ENCODE measurements at regions not wholly inside any gene's neighbourhood (a gene's known extent, or its start where the extent isn't known, plus 50 kb on each side); places are given as distances from the start of the nearest gene placed in this dataset.
"Not testable (repeated sequence)": the region's sequence is repeated elsewhere in the genome, so short reads cannot be mapped to it uniquely, and the experiment has no call there.

DNA sequence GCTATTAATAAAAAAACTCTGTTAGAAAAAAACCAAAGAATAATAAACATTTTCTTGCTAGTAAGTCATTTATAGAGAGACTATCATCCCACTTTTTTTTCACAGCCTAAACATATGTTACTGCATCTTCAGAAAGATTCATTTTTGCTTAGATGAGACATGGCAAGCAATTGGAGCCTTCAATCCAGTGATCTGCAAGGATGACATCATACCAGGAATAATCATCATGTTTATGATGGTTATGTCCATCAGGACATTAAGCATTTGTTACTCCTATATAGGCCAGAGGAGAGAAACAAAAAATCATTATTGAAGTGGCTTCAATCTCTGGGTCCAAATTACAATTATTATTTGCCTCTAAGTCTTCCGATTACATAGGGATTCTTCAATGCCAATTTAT is 626.3 kb upstream of the CCNG1 start:
- DNase-seq = no peak

DNA sequence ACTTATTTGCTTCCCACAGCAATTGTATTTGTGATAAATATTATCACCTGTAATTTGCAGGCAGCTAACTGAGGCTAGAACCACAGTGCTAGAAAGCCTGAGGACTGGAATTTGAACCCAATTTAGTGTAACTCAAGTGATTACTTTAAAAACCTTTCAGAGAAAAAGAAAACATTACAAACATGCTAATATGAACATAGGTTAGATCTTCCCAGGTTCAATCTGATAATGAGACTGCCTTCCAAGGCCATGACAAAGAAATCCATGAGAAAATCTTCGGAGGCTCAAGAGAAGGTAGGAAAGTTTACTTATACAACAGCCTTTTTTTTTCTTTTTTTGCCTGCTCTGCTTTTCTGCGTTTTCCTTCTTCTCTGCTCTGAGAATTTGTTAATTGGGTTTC is 620.6 kb upstream of the CCNG1 start:
- DNase-seq = no peak

DNA sequence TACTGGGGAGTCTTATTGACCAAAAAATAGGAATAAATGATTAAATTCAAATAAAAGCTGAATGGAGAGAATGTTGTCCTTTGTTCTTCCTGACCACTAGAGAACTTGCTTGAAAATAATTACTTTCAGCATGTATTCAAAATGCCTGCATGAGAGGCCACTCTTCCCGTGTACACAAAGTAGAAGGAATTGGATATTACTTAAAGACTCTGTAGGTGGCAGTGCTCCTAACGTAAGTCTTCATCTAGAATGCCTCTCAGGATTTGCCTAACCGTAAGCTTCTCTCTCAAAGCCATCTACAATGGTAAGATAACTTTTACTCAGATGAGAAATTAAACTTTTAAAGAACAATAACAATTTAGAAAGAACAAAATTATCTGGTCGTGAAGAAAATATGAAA is 620.0 kb upstream of the CCNG1 start:
- no peak for DNase-seq

DNA sequence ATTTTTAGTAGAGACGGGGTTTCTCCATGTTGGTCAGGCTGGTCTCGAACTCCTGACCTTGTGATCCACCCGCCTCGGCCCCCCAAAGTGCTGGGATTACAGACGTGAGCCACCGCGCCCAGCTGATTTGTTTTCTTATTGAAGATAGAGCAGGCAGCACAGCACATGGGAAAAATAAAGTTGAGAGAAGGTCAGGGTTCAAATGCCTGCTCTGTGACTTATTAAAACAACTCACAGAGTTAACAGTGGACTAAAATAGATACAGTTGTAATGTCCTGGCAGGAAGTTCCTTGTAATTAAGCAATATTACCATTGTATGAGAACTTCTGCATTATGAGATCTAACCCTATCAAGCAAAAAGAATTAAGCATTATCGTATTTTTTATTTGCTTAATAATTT is 615.7 kb upstream of the CCNG1 start:
- peak; percentile 8 to 10 for DNase-seq

DNA sequence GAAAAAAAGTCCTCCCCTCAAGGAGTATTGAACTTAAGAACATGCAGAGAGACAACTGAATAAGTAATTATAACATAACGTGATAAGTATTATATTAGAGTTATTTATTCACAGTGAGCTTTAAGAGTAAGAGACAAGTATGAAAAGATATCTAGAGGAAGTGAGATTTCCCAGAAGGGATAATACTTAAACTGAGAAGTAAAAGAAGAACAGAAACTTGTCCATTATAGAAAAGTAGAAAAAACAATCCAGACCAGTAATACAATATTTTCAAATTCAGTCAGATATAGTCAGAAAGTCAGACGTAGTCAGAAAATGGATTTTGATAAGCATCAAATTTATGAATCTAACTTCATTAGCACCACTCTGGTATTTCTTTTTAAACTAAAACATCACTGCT is 613.0 kb upstream of the CCNG1 start:
- no peak for DNase-seq

DNA sequence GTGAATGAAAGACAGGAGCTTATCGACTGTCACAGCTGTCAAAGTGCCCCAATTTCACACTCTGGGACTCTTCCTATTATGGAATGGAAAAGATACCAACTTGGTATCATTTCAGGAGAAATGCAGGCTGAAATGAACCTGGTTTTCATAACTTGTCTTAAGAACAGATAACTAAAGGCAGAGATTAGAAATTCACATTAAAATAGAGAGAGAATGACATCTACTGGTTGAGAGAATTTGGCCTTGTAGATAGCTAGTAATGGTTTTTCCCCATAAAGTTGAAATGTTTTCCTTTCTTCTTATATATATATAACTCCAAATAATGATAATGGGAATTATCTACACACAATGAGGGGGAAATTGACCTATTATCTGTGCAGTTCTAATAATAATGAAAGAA is 600.2 kb upstream of the CCNG1 start:
- no peak for DNase-seq

DNA sequence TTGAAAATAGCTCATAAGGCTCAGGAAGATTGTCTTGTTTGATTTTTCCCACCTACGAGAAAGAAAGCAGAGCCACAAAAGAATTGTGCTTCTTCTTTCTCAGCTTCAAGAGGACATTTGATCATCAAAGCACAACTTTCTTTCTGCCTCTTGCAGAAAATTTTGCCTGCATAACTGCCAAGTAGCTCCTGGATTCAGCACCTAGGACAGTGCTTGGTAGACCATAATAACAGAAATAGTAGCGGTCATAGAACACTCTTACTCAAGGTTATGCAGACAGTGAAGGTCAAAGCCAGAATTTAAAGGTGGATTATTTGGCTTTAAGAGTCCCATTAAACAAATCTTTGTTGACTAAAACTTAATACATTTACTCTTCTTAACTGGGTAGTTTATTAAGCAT is 594.7 kb upstream of the CCNG1 start:
- no peak for DNase-seq

DNA sequence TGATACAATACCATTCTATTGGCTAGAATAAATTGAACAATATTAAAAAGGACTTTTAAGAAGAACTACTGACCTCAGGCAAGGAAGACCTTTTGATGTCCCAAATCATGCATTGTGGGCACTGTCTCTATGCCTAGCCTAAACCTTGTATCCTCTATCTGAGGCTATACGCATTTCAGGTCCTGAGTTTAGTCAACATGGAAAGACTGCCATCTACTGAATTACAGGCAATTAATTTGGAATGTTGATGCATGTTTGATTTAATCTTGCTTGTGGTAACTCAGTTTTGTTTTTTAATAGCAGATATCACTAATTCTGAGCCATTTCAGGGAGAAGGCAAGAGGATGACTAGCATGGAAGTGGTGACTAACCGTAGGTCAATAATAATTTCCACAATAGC is 585.3 kb upstream of the CCNG1 start:
- DNase-seq = no peak

DNA sequence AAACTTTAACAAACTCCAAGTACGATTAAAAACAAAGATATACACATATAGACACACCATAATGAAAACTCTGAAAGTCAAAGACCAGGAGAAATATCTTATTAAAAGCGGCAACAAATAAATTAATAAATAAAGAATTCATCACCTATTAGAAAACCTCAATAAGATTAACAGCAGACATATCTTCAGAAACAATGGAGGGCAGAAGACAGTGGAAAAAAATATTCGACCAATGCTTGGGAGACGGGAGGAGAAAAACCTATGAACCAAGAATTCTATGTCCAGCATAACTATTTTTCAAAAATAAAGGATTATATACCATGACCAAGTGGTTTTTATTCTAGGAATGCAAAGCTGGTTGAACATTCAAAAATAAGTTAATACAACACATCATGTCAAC is 578.6 kb upstream of the CCNG1 start:
- DNase-seq = no peak

DNA sequence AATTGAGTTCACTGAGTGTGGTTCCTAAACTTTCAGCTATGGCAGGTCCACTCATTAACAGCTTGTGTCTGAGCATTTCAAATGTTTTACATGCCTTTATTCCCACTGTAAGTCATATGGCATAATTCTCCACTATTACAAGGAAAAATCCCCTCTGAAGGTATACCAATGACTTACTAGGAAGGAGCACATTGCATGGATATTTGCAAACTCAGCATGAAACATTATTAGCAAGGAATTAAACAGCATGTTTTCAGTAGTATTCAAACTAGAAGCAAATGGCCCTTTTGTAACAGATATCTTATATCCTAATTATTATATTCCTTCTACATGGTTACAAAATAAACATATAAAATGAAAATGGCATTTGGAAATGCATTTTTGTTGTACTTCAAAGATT is 566.4 kb upstream of the CCNG1 start:
- DNase-seq = no peak

DNA sequence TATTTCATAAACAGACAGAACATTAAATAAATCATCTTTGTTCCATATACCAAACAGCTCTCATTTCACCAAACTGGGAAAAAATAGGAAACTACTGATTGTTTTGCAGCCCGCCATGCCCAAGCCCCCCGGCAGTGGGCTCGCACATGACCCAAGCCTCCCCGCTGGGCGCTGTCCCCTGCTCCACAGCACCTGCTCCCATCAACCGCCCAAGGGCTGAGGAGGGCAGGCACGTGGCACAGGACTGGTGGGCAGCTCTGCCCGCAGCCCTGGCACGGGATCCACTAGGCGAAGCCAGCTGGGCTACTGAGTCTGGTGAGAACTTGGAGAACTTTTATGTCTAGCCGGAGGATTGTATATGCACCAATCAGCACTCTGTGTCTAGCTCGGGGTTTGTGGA is 554.8 kb upstream of the CCNG1 start:
- DNase-seq = no peak

DNA sequence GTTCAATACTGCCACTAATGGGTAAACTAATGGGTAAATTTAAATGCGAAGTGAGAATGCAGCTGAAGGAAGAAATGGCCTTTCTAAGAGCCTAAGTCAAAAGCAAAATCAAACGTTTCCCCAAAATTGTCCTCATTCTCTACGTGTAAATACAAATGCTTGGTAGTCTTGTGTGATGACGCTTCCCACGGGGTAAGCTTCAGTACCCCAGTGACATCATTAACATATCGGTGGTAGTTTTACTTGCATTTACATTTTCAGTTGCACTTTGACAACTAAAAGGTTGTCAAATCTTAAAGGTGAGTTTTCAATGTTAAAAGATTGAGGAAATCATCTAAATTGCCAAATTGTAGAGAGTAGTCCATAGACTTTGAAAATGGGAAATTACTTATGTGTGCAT is 550.7 kb upstream of the CCNG1 start:
- no peak for DNase-seq

DNA sequence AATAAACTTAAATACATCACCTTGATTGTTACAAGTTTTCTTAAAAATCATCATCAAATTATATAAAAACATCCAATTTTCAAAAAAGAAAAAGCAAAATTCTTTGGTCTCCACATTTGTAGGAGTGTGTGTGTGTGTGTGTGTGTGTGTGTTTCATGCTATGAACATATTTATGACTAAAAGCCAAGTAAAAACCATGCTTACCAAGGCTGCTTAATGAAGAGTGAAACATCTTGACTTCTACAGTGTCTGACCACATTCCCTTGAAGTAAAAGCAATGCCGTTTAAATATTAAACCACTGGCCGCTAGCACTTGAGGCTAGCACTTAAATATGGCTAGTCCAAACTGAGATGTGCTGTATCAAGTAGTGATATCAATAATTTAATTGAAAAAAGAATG is 549.1 kb upstream of the CCNG1 start:
- DNase-seq = no peak

DNA sequence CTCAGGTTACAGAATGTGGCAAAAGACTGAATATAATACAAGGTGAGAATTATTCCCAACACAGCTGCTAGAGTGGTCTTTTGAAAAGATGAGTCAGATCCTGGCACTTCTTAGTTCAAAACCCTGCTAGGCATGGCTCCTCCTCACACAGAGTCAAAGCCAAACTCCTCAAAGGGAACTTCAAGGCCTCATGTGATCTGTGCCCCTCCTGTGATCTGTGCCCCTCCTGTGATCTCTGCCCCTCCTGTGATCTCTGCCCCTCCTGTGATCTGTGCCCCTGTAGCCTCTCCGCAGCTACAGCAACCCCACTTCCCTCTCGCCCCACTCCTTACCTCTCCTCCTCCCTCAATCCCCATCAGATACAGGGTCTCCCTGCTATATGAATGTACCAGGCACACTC is 525.5 kb upstream of the CCNG1 start:
- DNase-seq = no peak

DNA sequence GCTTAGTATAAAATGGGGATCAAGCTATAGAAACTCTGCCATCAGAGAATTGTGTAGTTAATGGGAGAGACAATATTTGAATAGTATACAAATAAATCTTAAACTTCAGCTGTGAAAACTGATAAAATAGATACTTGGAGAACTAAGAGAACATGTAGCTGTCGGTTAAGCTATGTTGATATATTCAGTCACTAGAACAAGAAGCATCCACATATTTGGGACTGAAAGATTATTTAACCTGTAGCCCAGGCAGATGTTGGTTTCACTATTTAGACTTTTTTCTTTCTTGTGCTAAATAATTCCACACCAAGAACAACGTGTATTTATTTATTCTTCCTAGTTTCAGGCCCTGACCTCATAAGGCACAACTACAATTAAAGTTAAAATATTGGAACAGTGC is 521.0 kb upstream of the CCNG1 start:
- no peak for DNase-seq

DNA sequence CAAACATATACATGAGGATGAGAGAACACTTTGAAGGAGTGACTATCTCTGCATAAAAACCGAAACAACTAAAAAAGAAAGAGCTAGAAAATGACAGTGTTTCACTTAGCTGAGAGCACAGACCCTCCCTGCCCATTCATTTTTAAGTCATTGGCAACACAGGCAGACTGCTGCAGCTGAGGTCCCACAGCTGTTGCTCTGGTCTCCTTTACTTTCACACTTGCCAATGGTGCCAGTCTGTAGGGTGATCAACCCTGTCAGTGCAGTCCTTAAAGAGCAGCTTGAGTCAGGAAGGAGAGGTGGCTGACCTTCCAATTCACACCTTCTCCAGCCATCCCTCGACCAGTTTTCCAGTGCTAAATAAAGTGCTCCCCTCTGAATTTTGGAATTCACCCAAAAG is 508.3 kb upstream of the CCNG1 start:
- DNase-seq = no peak

DNA sequence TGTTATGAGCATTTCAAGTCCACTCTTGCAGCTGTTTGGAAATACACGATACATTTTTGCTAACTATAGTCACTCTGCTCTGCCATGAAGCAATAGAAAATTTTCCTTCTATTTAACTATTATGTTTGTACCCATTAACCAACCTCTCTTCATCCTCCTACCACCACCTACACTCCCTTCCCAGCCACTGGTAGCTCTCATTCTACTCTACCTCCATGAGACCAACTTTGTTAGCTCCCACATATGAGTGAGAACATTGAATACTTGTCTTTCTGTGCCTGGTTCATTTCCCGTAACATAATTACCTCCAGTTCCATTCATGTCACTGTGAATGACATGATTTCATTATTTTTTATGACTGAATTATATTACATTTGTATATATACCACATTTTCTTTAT is 505.9 kb upstream of the CCNG1 start:
- DNase-seq = no peak

DNA sequence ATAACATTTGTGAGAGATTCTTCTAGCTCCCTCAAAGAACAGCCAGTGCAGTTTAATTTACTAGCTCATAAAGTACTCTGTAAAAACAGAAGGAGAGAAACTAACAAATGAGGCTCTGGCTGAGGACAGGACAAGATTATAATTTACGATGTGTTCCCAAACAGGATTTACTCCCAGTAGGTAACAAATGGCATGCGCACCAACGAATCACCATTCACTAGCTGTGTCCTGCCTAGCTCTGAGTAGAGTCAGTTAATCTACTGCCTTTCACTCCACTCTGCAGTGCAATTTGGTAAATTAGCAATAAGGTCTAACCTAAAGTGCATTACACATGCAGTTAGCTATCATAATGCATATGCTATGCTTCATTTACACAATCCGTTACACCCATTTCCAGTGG is 497.4 kb upstream of the CCNG1 start:
- DNase-seq = no peak

DNA sequence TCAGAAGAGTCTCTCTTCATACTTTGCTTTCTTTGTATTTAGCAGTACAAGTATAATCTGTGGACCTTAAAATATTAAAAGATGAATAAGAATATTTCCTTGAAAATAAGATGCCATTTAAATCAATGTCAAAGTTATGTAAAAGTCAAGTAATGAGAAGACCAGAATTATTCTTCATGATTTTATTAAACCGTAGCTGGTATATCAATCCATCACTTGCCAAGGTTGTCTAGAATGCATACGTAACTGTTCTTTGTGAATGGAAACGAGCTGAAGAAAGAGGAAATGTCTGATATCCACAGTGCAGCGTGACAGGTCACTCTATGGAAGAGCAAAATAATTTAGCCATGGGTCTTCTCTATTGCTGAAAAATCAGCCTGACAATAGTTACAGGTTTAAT is 488.7 kb upstream of the CCNG1 start:
- DNase-seq = no peak

DNA sequence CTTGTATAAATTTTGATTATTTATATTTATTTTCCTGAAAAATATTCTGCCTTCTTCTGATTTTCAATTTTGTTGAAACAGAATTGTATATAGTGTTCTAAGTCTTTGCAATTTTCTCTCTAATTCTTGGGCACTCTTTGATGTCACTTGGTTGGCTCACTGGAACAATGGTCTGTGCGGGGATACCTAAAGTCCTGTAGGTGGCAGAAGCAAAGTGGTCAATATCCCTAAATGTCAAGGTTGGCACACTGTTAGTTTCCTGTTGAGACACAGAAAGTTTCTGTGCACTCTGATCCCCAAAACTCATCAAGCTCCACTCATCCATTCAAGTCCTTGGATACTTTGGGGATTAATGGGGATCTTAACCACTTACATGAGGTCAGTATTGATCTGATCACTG is 480.8 kb upstream of the CCNG1 start:
- no peak for DNase-seq

DNA sequence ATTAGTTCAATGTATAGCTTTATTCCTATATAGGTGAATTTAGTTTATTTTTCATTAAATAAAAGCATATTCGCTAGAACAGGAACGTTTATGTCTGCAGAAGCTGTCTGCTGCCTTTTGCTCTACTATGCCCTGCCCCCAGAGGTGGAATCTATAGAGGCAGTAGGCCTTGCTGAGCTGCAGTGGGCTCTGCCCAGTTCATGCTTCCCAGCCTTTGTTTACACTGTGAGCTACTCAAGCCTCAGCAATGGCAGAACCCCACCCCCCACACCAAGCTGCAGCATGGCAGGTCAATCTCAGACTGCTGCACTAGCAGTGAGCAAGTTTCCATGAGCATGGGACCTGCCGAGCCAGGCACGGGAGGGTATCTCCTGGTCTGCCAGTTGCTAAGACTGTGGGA is 473.3 kb upstream of the CCNG1 start:
- DNase-seq = not testable (repeated sequence)

DNA sequence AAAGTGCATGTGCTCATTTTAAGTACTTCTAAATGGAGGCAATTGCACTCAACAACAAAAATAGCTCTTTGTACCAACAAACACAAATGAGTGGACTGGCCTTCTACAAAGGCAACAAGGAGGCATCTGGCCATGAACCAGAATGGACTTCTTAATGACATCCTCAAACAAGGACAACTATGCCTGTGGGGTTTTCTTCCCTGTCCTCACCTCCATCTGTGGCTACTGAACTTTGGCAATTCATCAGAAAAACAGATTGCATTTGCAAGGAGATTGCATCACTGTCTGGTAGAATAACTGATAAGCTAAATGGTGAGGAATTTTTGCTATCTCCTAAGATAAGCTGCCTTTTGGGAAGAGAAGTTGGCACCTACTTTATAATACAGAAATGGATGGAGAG is 447.3 kb upstream of the CCNG1 start:
- no peak for DNase-seq

DNA sequence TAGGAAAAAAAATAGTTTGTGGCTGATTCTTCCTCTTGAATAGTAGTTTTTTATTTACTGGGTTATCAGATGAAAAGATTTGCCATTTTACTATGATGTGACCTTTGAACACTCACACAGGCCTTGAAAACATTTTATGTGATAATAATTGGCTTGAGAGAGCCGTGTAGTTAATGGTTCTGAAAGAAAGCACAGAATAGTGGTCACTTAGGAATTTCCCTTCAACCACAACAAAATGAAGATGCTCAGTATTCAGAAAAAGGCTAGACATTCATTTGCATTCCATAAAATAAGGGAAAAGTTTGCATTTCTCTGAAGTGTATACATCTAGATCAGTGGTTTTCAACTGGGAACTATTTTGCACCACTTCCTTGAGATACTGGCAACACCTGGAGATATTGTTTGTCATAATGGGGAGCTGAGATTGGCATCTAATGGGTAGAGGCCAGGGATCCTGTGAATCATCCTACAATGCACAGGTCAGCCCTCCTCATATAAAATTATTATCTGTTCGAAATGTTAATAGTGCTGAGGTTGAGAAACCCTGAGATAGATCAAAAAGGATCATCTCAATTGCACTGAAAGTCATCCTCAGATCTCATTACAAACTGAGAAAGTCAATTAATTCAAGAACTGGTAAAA is 446.4 kb upstream of the CCNG1 start:
- DNase-seq = no peak

DNA sequence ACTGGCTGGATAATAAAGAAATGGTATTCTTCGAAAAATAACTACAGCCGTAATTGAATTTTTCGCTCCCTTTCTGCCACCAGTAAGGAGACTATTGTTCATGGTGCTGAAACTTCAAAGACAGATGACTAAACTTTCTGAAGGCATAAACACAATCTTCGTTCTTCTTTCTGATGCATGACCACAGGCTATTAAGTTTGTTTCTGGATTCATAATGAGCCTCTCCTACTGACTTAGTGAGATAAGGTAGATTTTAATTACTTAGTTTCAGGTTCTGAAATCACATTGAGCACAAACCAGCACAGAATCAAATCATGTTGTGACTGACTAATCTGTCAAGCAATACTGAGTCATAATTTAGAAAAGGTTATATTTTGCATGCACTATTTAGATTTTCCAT is 441.8 kb upstream of the CCNG1 start:
- DNase-seq = no peak

DNA sequence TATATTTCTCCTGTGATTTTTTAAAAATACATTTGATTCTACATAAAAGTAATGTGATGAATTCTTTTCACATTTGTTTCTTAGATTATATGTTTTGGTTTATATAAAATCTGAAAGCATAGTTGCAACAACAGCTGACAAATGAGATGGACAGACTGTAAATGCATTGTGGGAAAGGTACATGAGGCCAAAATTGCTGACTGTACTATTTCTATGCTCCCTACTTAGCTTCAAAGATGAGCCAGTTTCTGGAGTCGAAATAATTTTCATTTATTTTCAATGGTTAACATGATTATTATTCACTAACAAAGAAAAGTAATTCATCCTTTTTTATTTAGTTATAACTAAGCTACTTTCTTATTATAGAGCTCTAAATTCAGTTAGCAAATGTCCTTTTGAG is 441.3 kb upstream of the CCNG1 start:
- no peak for DNase-seq

DNA sequence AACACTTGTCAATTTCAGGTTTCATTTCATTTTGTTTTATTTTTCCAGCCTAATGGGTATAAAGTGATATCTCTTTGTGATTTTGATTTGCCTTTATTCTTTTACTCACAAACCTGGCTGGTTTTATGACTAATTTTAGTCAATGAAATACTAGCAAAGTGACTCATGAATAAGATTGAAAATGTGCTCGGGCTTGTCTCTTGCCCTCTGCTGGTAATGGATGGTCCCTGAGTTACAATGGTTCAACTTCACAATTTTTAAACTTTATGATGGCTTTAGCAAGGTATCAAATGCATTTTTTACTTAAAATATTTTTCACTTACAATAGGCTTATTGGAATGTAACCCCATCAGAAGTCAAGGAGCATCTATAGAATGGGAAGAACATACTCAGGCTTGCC is 431.4 kb upstream of the CCNG1 start:
- DNase-seq = no peak
